Activated CD4-positive, alpha-beta T cell treated with anti-CD3 and anti-CD28 coated beads for 4 hours (primary cell): ENCODE measurements at regions not wholly inside any gene's neighbourhood (a gene's known extent, or its start where the extent isn't known, plus 50 kb on each side); places are given as distances from the start of the nearest gene placed in this dataset.
"Not testable (repeated sequence)": the region's sequence is repeated elsewhere in the genome, so short reads cannot be mapped to it uniquely, and the experiment has no call there.

Experiments
- DNase-seq, 2 donors: peaks; one replicate each; pipeline ENCODE4 v3.0.0-alpha.2; 2020

GRCh38 chr15:36430726-36431265 is 148.6 kb upstream of the CDIN1 start:
- no peak for DNase-seq

DNA sequence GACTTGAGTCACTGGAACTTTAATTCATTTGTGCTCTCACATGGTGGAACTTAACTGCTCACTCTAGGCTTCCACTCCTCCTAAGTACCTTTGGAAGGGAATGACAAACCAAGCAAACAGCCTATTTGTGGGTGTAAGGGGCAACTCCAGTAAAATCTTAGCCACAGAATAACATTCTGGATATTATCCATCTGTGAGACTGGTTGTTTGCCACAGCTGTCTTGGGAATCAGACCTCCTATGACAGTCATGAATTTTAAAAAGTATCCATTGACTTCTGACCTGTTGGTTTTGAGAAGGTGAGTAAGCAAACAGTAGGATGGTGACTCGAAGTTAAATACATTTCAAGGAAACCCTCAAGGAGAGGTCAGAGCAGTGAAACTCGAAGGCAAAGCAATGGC is 147.3 kb upstream of the CDIN1 start:
- DNase-seq, result no peak

- DNase-seq, result no peak
Observed at GRCh38 chr15:36434177-36434576, 145.2 kb upstream of the CDIN1 start.

- no peak for DNase-seq
Observed at GRCh38 chr15:36438499-36438898, 140.9 kb upstream of the CDIN1 start.

- DNase-seq, result no peak
Observed at GRCh38 chr15:36447373-36447772, 132.1 kb upstream of the CDIN1 start.

GRCh38 chr15:36448418-36448817 is 131.0 kb upstream of the CDIN1 start:
- no peak for DNase-seq

GRCh38 chr15:36449084-36449661 is 130.3 kb upstream of the CDIN1 start:
- DNase-seq, result no peak

GRCh38 chr15:36449662-36450145 is 129.7 kb upstream of the CDIN1 start:
- DNase-seq, result no peak

DNA sequence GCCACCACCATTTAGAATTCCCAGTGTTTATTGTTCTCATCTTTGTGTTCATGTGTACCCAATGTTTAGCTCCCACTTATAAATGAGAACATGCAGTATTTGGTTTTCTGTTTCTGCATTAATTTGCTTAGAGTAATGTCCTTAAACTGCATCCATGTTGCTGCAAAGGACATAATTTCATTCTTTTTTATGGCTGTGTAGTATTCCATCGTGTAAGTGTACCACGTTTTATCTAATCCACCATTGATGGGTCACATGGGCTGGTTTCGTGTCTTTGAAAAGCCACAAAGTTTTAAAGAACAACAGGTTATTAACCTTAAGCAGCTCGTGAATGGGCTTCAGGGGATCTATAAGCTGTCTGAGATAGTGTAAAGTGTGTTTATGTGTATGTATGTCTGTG is 125.2 kb upstream of the CDIN1 start:
- DNase-seq, result not testable (repeated sequence)

- DNase-seq, result no peak
Observed at GRCh38 chr15:36458411-36458810, 121.0 kb upstream of the CDIN1 start.

- no peak for DNase-seq
Observed at GRCh38 chr15:36465304-36465703, 114.1 kb upstream of the CDIN1 start.

DNA sequence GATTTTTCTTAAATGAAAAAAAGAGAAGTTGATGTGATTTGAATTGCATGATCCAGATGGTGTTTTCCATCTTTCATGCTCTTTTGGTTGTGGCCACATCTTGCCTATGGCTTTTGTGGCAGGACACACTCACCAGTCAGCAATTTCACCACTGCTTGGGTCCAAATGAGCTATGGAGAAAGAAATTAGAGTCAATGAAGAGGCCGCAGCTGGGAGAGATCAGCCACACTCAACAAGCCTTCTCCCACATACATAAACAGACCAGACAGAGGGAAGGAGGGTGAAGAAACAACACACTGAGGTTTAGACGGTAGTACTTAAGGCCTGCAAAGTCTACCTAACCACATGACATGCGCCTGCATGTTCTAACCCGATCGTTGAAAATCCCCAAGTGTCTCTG is 110.7 kb upstream of the CDIN1 start:
- no peak for DNase-seq

DNA sequence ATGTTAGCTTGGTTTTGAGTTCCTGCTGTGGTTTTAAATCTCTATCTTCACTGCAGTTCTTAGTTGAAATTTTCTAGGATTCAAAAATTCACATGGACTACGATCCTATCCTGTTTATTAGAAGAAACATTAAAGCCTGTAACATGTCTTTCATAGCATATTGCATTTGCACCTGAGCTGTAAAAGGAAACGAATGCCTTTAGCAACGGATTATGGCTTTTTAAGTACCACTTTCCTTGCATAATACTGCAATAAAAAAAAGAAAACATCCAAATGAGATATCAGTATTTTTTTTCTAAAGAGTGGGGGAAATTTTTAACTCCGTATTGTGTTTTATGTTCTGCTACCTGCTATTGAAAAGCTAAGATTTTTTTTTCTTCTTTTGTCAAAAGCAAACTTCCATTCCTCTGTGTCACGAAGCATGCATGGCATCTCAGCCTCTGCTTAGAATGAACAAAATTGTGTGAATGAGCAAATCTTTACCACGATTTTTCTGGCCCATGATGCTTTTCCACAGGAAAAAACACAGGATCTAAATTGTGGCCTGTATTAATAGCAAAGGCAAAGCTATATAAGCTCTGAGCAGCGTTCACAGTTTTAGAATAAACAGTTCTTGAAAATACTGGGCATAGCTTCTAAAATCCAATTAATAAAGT is 110.0 kb upstream of the CDIN1 start:
- no peak for DNase-seq

DNA sequence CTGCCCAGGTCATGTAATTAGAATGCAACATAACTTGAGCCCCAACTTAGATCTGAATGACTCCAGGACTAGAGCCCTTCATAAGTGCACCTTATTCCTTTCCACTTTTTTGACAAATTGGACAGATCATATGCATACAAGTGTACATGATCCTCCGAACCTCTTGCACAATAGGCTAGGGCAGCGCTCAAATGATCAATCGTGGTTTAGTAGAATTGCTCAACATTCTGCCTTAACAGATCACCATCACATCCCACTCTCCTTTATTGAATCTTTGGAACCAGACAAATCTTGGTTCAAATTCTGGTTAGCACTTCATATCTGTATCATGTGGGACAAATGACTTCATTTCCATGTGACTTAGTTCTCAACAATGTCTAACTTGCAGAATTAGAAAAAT is 106.8 kb upstream of the CDIN1 start:
- no peak for DNase-seq

DNA sequence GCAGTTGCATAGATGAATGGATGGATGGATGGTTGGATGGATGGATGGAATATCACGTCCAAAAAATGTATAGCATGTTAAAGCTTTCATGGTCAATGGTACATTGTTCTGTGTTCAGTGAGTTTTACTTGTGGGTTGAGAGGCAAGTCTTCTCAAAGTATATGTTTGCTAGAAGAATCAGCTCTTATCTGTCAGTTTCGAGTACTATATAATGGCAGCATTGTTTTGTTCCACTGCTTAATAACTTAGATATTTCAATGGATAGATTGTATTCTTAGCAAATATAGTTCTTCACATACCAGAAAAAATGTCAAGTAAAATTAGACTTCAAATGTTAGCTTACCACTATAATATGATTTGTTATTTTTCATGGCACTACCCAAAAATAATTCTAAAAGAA is 100.9 kb upstream of the CDIN1 start:
- no peak for DNase-seq

- DNase-seq, result no peak
Observed at GRCh38 chr15:36479200-36479896, 100.1 kb upstream of the CDIN1 start.

DNA sequence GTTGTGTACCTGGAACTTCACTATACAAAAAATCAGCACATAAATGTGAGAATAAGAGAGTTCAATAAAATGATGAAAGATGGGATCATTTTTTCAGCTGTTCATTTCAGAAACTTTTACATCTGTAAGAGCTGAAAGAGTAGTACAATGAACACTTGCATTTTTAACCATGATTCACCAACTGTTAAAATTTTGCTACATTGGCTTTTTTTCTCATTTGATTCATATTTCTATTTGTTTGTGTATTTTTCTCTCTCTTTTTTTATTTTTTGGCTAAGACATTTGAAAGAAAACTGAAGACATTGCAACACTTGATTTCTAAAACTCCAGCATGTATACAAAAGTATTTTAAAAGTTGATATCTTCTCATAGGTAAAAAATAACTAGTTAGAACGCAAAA is 98.3 kb upstream of the CDIN1 start:
- no peak for DNase-seq

DNA sequence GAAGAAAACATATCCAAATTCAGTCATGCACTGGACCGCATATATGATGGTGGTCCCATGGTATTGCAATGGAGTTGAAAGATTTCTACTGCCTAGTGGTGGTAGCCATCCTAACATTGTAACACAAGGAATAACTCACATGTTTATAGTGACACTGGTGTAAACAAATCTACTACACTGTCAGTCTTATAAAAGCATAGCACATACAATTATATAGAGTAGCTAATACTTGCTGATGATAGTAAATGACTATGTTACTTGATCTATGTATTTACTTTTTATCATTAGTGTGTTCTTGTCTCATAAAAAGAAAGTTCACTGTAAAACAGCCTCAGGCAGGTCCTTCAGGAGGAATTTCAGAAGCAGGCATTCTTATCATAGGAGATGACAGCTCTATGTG is 96.0 kb upstream of the CDIN1 start:
- DNase-seq, result no peak

DNA sequence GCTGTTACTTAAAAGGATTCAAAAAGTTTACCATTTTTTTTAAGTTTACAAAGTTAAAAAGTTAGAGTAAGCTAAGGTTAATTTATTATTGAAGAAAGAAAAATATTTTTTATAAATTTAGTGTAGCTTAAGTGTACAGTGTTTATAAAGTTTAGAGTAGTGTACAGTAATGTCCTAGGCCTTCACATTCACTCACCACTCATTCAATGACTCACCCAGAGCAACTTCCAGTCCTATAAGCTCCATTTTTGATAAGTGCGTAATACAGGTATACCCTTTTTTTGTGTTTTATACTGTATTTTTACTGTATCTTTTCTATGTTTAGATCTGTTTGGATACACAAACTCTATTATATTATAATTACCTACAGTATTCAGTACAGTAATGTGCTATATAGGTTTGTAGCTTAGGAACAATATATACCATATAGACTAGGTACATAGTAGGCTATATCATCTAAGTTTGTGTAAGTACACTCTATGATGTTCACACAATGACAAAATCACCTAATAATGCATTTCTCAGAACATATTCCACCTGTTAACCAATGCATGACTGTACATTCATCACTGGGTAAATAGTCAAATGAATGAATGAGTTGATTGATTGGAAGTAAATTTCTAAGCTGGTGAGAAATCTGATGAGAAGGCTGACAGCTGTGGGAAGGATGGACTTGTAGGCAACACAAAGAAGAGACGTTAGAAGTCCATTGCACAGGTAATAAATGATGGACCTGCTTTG is 95.2 kb upstream of the CDIN1 start:
- no peak for DNase-seq

- DNase-seq, result no peak
Observed at GRCh38 chr15:36491912-36492311, 87.5 kb upstream of the CDIN1 start.

- DNase-seq, result no peak
Observed at GRCh38 chr15:36495456-36495991, 83.9 kb upstream of the CDIN1 start.

- DNase-seq, result no peak
Observed at GRCh38 chr15:36497901-36498300, 81.5 kb upstream of the CDIN1 start.

DNA sequence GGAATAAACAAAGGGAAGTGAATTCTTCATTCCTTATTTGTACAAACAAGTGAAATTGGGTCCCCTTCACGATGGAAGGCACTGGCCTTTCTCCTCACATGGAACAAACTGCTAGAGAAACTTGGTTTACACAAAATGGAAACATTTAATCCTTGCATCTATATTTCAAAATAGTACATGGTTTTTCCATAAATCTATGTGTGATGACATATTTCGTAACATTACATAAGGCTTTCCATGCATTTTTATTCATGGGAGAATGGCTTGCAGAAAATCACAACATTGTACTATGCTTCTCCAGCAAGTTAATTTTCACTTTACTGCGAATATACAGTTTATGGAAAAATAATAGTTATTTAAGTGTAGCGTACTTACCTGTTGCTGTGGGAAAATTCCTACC is 81.0 kb upstream of the CDIN1 start:
- DNase-seq, result no peak
